NCI-H460 (cell line): ENCODE measurements at regions not wholly inside any gene's neighbourhood (a gene's known extent, or its start where the extent isn't known, plus 50 kb on each side); places are given as distances from the start of the nearest gene placed in this dataset.

ENCODE experiments used
- DNase-seq: peaks from one replicate; pipeline ENCODE4 v3.0.0-alpha.2; 2016; ENCODE audit warnings: low read depth; ENCODE audit errors: extremely low read depth

- no peak for DNase-seq
These were observed 50.8 kb upstream of the MYLIP start for GRCh38 chr6:16078064-16078463.

GRCh38 chr6:16069671-16070070, 59.2 kb upstream of the MYLIP start:
- no peak for DNase-seq

DNA sequence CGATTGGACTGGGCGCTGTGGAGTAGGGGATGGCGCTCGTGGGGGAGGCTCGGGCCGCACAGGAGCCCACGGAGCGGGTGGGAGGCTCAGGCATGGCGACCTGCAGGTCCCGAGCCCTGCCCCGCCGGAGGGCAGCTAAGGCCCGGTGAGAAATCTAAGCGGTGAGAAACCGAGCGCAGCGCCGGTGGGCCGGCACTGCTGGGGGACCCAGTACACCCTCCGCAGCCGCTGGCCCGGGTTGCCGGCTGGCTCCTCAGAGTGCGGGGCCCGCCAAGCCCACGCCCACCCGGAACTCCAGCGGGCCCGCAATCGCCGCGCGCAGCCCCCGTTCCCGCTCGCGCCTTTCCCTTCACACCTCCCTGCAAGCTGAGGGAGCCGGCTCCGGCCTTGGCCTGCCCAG, 59.7 kb upstream of the MYLIP start:
- no peak for DNase-seq

- DNase-seq, result no peak
These were observed 61.3 kb upstream of the MYLIP start for GRCh38 chr6:16067568-16067967.

DNA sequence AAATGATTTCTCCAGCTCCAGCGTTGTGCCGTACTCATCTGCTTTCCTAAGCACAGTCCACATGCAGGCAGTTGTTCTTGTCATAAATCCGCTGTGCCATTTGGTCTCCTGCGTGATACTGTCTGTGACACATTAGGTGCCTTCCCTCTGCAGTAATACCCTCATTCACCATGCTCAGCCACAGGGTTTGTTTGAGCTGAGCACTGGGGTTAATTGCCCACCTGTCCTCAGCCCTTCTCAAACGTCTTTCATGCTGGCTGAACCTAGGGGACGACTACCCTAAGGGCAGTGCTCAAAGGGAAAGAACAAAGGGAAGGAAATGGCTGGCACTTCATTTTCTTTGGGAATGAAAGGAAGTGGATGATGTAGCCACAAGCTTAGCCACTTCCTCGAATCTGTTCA, 64.2 kb upstream of the MYLIP start:
- DNase-seq, result no peak

DNA sequence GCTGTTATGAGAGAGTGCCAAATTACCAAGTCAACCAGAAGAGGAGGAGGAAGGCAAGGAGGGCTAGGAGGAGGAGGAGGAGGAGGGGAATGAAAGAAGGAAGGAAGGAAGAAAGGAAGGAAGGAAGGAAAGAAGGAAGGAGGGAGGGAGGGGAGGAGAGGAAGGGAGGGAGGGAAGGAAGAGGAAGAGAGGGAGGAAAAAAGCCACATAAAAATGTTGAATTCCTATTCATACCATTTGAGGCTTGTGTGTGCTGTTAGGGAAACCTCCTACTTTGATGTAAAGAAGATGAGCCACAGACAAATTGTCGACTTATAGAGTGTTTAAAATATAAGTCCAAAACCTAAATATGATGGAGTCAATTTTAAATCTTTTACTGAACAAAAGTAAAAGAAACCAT, 65.3 kb upstream of the MYLIP start:
- no peak for DNase-seq

DNA sequence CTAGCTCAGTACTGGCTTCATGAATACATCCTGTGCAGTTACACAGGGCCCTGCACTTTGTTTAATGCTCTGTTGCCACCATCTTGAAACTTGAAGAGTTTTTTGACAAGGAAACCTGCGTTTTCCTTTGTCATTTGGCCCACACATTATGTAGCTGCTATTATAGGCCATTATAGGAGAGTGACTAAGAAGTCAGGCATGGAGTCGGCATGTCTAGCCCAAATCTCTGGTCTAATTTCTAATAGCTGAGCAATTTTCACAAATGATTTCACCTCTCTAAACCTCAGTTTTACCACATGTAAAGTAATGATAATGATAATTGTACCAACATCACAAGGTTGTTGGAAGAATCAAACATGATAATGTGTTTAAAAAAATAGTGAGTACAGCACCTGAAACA, 67.1 kb upstream of the MYLIP start:
- DNase-seq, result no peak

DNA sequence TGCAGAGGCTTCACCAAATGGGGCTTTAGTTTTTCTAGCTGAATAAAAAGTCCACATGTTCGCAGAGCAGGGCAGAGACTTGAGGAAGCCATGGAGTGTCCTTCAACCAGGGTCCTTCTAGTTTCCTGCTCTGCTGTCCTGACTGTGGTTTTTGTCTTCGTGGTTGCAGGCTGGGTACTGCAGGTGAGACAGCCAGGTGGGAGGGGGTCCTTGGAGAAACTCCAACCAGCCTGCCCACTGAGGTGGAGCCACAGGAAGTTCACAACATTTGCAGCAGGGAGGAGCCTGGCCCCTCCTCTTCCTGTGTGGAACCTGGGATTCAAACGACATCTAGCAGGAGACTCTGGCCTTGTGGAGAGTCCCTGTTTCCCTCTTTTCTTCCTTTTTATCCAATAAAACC, 68.8 kb upstream of the MYLIP start:
- no peak for DNase-seq

GRCh38 chr6:16059496-16059895, 69.4 kb upstream of the MYLIP start:
- DNase-seq, result no peak

GRCh38 chr6:16058929-16059345, 69.9 kb upstream of the MYLIP start:
- no peak for DNase-seq

GRCh38 chr6:16058201-16058928, 70.5 kb upstream of the MYLIP start:
- no peak for DNase-seq

DNA sequence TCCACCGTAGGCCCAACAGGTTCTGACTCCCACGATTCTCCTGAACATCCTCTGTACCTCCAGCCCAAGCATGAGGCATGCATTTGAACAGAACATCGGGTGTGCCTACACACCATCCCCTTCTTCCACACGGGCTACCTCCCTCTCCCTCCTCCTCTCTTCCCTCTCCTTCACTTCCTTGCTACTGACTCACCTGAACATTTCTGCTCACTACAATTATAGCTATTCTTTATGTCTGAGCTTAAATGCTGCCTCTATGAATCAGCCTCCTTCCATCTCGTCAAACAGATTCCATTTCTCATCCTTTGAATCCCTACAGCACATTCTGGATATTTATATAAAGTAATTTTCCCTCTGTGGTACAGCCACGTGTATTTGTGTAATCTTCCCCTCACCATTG, 71.4 kb upstream of the MYLIP start:
- DNase-seq, result no peak

DNA sequence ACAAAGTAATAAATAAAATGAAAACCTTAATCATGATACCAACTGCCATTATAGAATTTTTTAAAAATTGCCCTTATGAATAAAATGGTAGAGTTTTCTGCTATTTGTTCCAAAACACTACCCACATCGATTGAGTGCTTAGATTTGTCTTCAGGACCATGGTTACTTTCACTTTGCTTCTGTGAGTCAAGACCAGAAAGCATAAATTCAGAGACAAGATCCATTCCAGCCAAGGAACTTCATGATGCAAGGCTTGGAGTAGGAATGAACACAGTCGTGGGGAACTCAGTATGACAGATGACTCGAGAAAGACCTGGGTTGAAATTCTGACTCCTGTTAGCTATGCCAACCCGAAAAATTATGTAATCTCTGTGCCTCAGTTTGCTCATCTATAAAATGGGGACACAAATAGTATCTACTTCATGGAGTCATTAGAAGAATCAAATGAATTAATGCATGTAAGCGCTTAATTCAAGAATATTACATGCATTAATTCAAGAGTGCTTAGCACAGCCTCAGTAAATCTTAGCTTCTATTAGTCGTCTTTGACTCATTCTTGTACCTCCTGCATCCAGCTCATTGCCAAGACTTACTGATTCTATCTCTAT, 72.5 kb upstream of the MYLIP start:
- no peak for DNase-seq

DNA sequence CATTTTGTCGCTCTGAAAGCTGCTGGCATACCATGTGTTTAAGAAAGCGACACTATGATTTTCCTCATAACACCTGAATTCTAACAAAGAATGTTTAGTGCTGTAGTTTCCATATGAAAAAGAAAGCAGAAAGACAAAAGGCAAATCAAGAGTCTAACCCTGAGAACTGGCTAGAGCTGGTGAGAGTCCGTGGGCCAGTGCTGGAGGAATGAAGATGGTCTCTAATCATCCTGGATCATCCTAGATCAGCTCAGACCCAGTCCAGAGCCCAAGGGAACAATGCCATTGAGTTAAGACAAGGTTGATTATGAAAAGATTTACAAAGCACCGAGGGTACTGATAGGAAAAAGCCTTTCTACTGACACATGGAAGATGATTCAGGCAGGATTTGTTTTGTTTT, 73.0 kb upstream of the MYLIP start:
- DNase-seq, result no peak

GRCh38 chr6:16049168-16049567, 79.7 kb upstream of the MYLIP start:
- DNase-seq, result no peak

- no peak for DNase-seq
These were observed 80.7 kb upstream of the MYLIP start for GRCh38 chr6:16048221-16048620.

GRCh38 chr6:16047435-16047990, 81.4 kb upstream of the MYLIP start:
- no peak for DNase-seq

- DNase-seq, result no peak
These were observed 83.6 kb upstream of the MYLIP start for GRCh38 chr6:16045238-16045637.

DNA sequence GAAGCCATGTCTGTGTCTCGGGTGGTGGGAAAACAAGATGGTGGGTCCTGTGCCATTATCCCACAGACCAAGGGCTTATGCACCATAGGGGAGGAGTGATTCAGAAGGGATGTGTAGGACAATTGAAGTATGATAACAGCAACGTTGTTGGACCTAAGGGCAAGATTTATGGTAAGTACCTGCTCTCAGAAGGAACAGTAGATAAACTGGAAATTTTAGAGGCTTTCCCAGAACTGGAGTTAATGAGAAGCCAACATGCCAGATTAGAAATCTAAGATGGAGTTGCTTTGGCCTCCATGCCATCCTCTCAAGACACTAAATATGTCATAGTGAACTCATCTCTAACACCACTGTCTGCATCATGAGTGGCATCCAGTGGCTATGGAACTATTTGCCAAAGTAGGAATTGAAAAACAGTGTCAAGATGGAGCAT, 84.7 kb upstream of the MYLIP start:
- DNase-seq, result no peak

DNA sequence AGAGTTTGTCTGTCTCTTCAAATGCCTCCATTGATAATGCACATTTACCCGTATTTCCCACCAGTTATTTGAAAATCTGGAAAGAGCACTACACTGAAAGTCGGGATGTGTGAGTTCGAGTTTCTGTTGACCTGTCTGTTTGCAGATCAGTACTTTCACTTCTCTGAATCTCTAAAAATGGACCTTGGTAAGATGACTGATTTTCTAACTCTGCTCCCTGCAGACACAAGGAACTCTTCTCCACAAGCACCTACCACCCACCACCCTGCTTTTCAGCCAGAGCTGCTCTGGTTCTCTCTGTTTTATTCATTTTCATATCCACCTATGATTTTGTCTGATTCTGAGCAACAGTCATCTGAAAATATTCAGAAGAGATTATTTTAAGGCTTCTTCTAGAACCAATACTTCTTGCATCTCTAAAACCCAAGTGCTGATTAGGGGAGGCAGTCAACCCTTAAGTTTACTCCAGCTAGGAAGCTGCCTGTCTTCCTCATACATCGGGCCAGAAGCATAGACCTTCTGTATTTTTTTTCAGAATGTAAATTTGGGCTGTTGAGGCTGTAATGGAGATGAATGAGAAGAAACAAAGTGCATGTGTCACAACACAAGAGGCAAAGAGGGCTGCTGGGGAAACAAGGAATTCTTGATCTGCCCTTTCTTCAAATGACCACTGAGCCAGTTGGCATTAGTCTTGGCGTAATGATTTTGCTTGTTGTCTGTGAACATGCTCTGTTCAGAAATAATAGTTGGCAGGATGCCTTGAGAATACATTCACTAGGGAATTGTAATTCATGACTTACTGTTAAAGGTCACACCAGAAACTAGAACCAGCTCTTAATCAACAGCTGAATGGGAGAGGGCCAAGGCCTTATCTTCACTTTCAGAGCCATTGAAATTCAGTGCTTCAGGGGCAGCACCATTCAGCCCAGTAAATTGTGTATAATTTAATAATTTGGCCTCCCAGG, 85.4 kb upstream of the MYLIP start:
- DNase-seq, result no peak

- DNase-seq, result no peak
These were observed 86.1 kb upstream of the MYLIP start for GRCh38 chr6:16042751-16043150.
